ENCODE measurements at regions not wholly inside any gene's neighbourhood (a gene's known extent, or its start where the extent isn't known, plus 50 kb on each side); places are given as distances from the start of the nearest gene placed in this dataset.

- no peak for TF ChIP-seq CTCF (conservative IDR thresholded peaks at IDR 0.05 in 1 of 2, IDR thresholded peaks at IDR 0.05 in 1 of 2; ENCODE audit: extremely low read depth in 1 of 2, insufficient read depth in 1 of 2, low read depth in 1 of 2, low read length in 2 of 2)
- TF ChIP-seq EZH2 (IDR thresholded peaks at IDR 0.05; ENCODE audit: borderline replicate concordance, low read length): no peak
Observed at GRCh38 chr10:43852149-43852548, 203.5 kb upstream of the ZNF32 start.
